Mesenchymal stem cell (in vitro differentiated cells and primary cell): ENCODE measurements at regions not wholly inside any gene's neighbourhood (a gene's known extent, or its start where the extent isn't known, plus 50 kb on each side); places are given as distances from the start of the nearest gene placed in this dataset.

Experiments used
- DNase-seq: peaks from one replicate; pipeline ENCODE4 v3.0.0-alpha.2; 2013
- H2AFZ ChIP-seq: one replicate; pipeline ENCODE4 v1.6.1; 2013; ENCODE audit warnings: low read depth, mild to moderate bottlenecking, control low read depth, inconsistent platforms, low read length, moderate library complexity
- H2AK5ac ChIP-seq: 2 replicates; pipeline ENCODE4 v1.6.1; 2013; ENCODE audit warnings: low read length, moderate library complexity, mild to moderate bottlenecking, inconsistent platforms; ENCODE audit not compliant: severe bottlenecking
- H2BK120ac ChIP-seq: one replicate; pipeline ENCODE4 v1.6.1; 2013; ENCODE audit warnings: low read depth, mild to moderate bottlenecking, inconsistent platforms, low read length, moderate library complexity
- H2BK12ac ChIP-seq, 2 experiments: one replicate each; pipeline ENCODE4 v1.6.1; 2013; ENCODE audit warnings: inconsistent platforms in 2 of 2, low read length in 2 of 2, mild to moderate bottlenecking in 2 of 2, moderate library complexity in 2 of 2, control low read depth in 1 of 2
- H2BK15ac ChIP-seq: one replicate; pipeline ENCODE4 v1.6.1; 2013; ENCODE audit warnings: mild to moderate bottlenecking, low read depth, inconsistent platforms; ENCODE audit not compliant: poor library complexity, severe bottlenecking
- H2BK5ac ChIP-seq: 2 replicates; pipeline ENCODE4 v1.6.1; 2013; ENCODE audit warnings: low read depth, mild to moderate bottlenecking, low read length, control low read depth, inconsistent platforms; ENCODE audit not compliant: poor library complexity, severe bottlenecking
- H3K14ac ChIP-seq, 2 experiments: one replicate each; pipeline ENCODE4 v1.6.1; 2013; ENCODE audit warnings: inconsistent platforms in 2 of 2, low read length in 2 of 2, control low read depth in 1 of 2, mild to moderate bottlenecking in 1 of 2, moderate library complexity in 1 of 2
- H3K18ac ChIP-seq, 2 experiments: one replicate each; pipeline ENCODE4 v1.6.1; 2013; ENCODE audit warnings: inconsistent platforms in 2 of 2, low read length in 2 of 2, control low read depth in 1 of 2, low read depth in 1 of 2, mild to moderate bottlenecking in 1 of 2
- H3K23ac ChIP-seq, 2 experiments: one replicate each; pipeline ENCODE4 v1.6.1; 2013; ENCODE audit warnings: inconsistent platforms in 2 of 2, low read length in 2 of 2, mild to moderate bottlenecking in 2 of 2, moderate library complexity in 2 of 2, control low read depth in 1 of 2
- H3K27ac ChIP-seq: 2 replicates; pipeline ENCODE4 v1.5.1; 2013; ENCODE audit warnings: mild to moderate bottlenecking, moderate library complexity, low read length, control low read depth, inconsistent platforms; ENCODE audit not compliant: poor library complexity, severe bottlenecking
- H3K27me3 ChIP-seq, 2 experiments: 2 replicates each; pipeline versions ENCODE4 v1.6.1 to v1.7.0; 2013; ENCODE audit warnings: low read length in 2 of 2, mild to moderate bottlenecking in 2 of 2, moderate library complexity in 2 of 2, control low read depth in 1 of 2, inconsistent platforms in 1 of 2; ENCODE audit not compliant: control insufficient read depth in 1 of 2, insufficient read depth in 1 of 2
- H3K36me3 ChIP-seq, 2 experiments: 2 replicates each; pipeline versions ENCODE4 v1.6.1 to v1.7.0; 2013; ENCODE audit warnings: low read length in 2 of 2, control low read depth in 1 of 2, inconsistent platforms in 1 of 2, low read depth in 1 of 2, mild to moderate bottlenecking in 1 of 2; ENCODE audit not compliant: insufficient read depth in 2 of 2, control insufficient read depth in 1 of 2
- H3K4ac ChIP-seq, 2 experiments: one replicate each; pipeline ENCODE4 v1.6.1; 2013; ENCODE audit warnings: inconsistent platforms in 2 of 2, low read length in 2 of 2, mild to moderate bottlenecking in 2 of 2, moderate library complexity in 2 of 2, control low read depth in 1 of 2, low read depth in 1 of 2
- H3K4me1 ChIP-seq: 2 replicates; pipeline ENCODE4 v1.6.1; 2013; ENCODE audit warnings: low read depth, low read length, control low read depth; ENCODE audit not compliant: control insufficient read depth, insufficient read depth
- H3K4me2 ChIP-seq: 2 replicates; pipeline ENCODE4 v1.6.1; 2013; ENCODE audit warnings: low read length, mild to moderate bottlenecking, inconsistent platforms; ENCODE audit not compliant: poor library complexity, severe bottlenecking
- H3K4me3 ChIP-seq, 2 experiments: 2 replicates each; pipeline versions ENCODE4 v1.5.1 to v1.7.0; 2013; ENCODE audit warnings: low read length in 2 of 2, mild to moderate bottlenecking in 2 of 2, control low read depth in 1 of 2, low read depth in 1 of 2; ENCODE audit not compliant: insufficient read depth in 1 of 2
- H3K79me1 ChIP-seq: replicated peaks from 2 replicates; pipeline ENCODE4 v1.6.1; 2013; ENCODE audit warnings: mild to moderate bottlenecking, control low read depth, low read length, inconsistent platforms; ENCODE audit not compliant: poor library complexity, severe bottlenecking
- H3K9ac ChIP-seq: 2 replicates; pipeline ENCODE4 v1.7.0; 2013; ENCODE audit warnings: mild to moderate bottlenecking, low read length, moderate library complexity
- H3K9me3 ChIP-seq: 2 replicates; pipeline ENCODE4 v1.7.0; 2013; ENCODE audit warnings: mild to moderate bottlenecking, low read length; ENCODE audit not compliant: control insufficient read depth
- H4K8ac ChIP-seq: one replicate; pipeline ENCODE4 v1.6.1; 2013; ENCODE audit warnings: inconsistent platforms, mild to moderate bottlenecking, low read length, moderate library complexity
- H4K91ac ChIP-seq: one replicate; pipeline ENCODE4 v1.6.1; 2013; ENCODE audit warnings: mild to moderate bottlenecking, low read length, inconsistent platforms
- WGBS: methylation state at CpG from one replicate; pipeline ENCODE4 v1.1.7; 2013; ENCODE audit warnings: mixed read lengths; 5-methylcytosine and 5-hydroxymethylcytosine counted together

DNA sequence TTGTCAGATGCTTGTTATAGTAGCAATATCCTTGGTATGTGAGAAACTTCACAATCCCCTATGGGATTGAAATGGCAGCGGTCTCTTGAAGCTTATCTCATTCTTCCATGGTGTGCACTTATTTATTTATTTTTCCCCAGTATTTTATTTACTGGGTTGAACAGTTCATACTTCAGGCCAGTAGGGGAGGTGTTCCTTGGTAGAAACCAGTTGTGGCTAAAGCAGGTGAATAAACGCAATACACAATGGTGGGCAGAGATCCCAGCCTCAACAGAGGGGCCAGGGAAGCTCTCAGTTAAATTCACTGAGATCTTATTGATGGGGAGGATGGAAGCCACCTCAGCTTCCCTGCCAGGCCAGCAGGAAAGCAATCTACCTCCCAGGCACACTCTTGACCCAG is 93.7 kb upstream of the SRD5A2 start:
- no peaks in the 10 kb centered on the region for H3K36me3 ChIP-seq
- H3K4me3 ChIP-seq, result no peak overlapping the region
- no peak overlapping the region for H2BK5ac ChIP-seq
- no peak overlapping the region for H3K9ac ChIP-seq
- H3K27ac ChIP-seq, result no peak overlapping the region
- H3K18ac ChIP-seq, result no peak overlapping the region
- no peak overlapping the region for H3K23ac ChIP-seq
- no peak overlapping the region for H3K4ac ChIP-seq
- H3K4me2 ChIP-seq, result no peak overlapping the region
- H3K4me1 ChIP-seq, result no peaks in the 10 kb centered on the region
- no peak overlapping the region for H2BK12ac ChIP-seq
- H3K79me1 ChIP-seq, result no peaks in the 10 kb centered on the region
- no peak overlapping the region for H2AFZ ChIP-seq
- H4K8ac ChIP-seq, result no peak overlapping the region
- no peak overlapping the region for H2AK5ac ChIP-seq
- no peaks in the 10 kb centered on the region for H3K27me3 ChIP-seq
- peaks cover 51% of the 10 kb centered on the region for H3K9me3 ChIP-seq
- H2BK15ac ChIP-seq, result no peak overlapping the region
- H3K14ac ChIP-seq, result no peak overlapping the region
- 63% methylated on average over 1 of the region's 2 CpGs for WGBS
- no peak for DNase-seq
- H2BK120ac ChIP-seq, result no peak overlapping the region
- H4K91ac ChIP-seq, result no peak overlapping the region

DNA sequence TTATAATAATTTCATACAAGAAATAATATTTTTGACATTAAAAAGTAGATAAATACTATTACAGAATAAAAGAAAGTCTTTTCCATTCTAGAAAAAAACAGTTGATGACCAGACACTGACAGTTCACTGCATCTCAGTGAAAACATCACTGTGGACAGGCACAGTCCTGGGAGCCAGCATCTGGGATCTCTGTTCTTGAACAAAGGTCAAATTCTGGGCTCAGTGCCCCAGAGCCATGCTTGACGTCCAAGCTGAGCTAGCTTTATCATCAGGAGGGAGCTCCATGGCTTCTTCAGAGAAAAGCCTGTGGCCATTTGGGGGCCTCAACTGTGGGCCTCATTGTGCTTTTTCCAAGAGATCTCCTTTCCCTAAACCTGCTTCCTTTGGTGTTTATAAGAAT is 86.1 kb upstream of the SRD5A2 start:
- Histone ChIP-seq H3K14ac (no peak overlapping the region), H3K4ac (no peak overlapping the region), H3K36me3 (no peaks in the 10 kb centered on the region), H2BK15ac (no peak overlapping the region), H3K9ac (no peak overlapping the region), H3K27me3 (no peaks in the 10 kb centered on the region), H3K79me1 (no peaks in the 10 kb centered on the region), H2BK5ac (no peak overlapping the region), H4K8ac (no peak overlapping the region), H3K4me1 (no peaks in the 10 kb centered on the region), H2BK120ac (no peak overlapping the region), H2BK12ac (no peak overlapping the region), H3K4me2 (no peak overlapping the region), H3K18ac (no peak overlapping the region), H3K9me3 (peaks cover 9% of the 10 kb centered on the region), H2AFZ (no peak overlapping the region), H4K91ac (no peak overlapping the region), H3K4me3 (no peak overlapping the region), H2AK5ac (no peak overlapping the region), H3K23ac (no peak overlapping the region), H3K27ac (no peak overlapping the region)
- no peak for DNase-seq
- 33% methylated on average over 1 of the region's 1 CpG for WGBS

DNA sequence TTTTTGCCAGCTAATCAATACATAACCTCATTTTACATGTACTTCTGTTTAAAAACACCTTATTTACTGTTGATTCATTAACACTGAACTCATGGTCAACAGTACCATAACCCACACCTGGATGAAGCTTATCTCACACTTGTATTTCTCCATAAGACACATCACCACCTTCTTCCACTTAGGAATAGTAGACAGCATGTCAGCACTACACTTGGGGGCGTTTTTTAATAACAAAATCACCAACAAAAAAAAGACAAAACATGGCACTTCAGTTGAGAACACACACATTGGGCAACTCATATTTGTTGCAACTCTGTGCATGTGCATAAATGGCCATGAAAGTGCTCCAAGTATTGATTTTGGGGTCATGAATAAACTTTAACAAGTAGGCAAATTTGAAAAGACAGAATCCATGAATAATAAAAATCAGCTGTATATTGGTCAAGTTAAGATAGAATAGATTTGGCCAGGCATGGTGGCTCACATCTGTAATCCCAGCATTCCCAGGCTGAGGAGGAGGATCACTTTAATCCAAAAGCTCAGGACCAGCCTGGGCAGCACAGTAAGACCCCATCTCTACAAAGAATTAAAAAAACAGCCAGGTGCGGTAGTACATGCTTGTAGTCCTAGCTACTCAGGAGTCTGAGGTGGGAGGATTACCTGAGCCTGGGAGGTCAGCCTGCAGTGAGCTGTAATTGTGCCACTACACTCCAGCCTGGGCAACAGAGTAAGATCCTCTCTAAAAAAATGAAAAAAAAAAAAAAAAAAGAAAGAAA is 84.4 kb upstream of the SRD5A2 start:
- no peak overlapping the region for H3K27ac ChIP-seq
- no peak overlapping the region for H4K91ac ChIP-seq
- no peak overlapping the region for H3K4me2 ChIP-seq
- H3K27me3 ChIP-seq, result no peaks in the 10 kb centered on the region
- H3K9ac ChIP-seq, result no peak overlapping the region
- no peak for DNase-seq
- no peak overlapping the region for H3K4me3 ChIP-seq
- no peaks in the 10 kb centered on the region for H3K79me1 ChIP-seq
- no peak overlapping the region for H3K18ac ChIP-seq
- no peak overlapping the region for H2BK12ac ChIP-seq
- 19% methylated on average over 1 of the region's 2 CpGs for WGBS
- no peak overlapping the region for H2BK120ac ChIP-seq
- H3K9me3 ChIP-seq, result peaks cover 9% of the 10 kb centered on the region
- no peaks in the 10 kb centered on the region for H3K4me1 ChIP-seq
- H3K23ac ChIP-seq, result no peak overlapping the region
- no peaks in the 10 kb centered on the region for H3K36me3 ChIP-seq
- H2AK5ac ChIP-seq, result no peak overlapping the region
- H3K4ac ChIP-seq, result no peak overlapping the region
- no peak overlapping the region for H2AFZ ChIP-seq
- H3K14ac ChIP-seq, result no peak overlapping the region
- H4K8ac ChIP-seq, result no peak overlapping the region
- H2BK5ac ChIP-seq, result no peak overlapping the region
- no peak overlapping the region for H2BK15ac ChIP-seq

- H2AFZ ChIP-seq, result no peak overlapping the region
- 37% methylated on average over 2 of the region's 2 CpGs for WGBS
- no peak overlapping the region for H3K9ac ChIP-seq
These were observed 80.1 kb upstream of the SRD5A2 start for GRCh38 chr2:31660812-31661335.

More at GRCh38 chr2:31660812-31661335, 80.1 kb upstream of the SRD5A2 start:
- Histone ChIP-seq H3K27ac (no peak overlapping the region), H2BK5ac (no peak overlapping the region), H3K79me1 (no peaks in the 10 kb centered on the region), H3K14ac (no peak overlapping the region), H3K4me2 (no peak overlapping the region), H2BK12ac (no peak overlapping the region), H3K27me3 (no peaks in the 10 kb centered on the region), H4K91ac (no peak overlapping the region), H3K4ac (no peak overlapping the region), H2BK15ac (no peak overlapping the region), H3K18ac (no peak overlapping the region), H3K23ac (no peak overlapping the region), H2BK120ac (no peak overlapping the region), H3K4me1 (no peaks in the 10 kb centered on the region), H3K36me3 (no peaks in the 10 kb centered on the region), H3K9me3 (peaks cover 3% of the 10 kb centered on the region), H4K8ac (no peak overlapping the region), H2AK5ac (no peak overlapping the region), H3K4me3 (no peak overlapping the region)
- no peak for DNase-seq
